BJ (cell line): ENCODE measurements at regions not wholly inside any gene's neighbourhood (a gene's known extent, or its start where the extent isn't known, plus 50 kb on each side); places are given as distances from the start of the nearest gene placed in this dataset.

Experiments
- CTCF ChIA-PET: fragments of 350-600 bp; formaldehyde crosslinking; extraction: SDS; loops from one replicate; lab custom pipeline; 2021; ENCODE audit warnings: antibody characterized with exemption, inconsistent platforms; lab: Yijun Ruan, JAX
- POLR2A ChIA-PET: fragments of 300-600 bp; sonication (Branson Sonifier 250); formaldehyde crosslinking; extraction: SDS; loops from one replicate; lab custom pipeline; 2021; ENCODE audit warnings: antibody characterized with exemption; lab: Charles Lee
- DNase-seq: peaks from one replicate; pipeline ENCODE4 v3.0.0-alpha.2; 2011; ENCODE audit warnings: low read depth
- H3K27me3 ChIP-seq: 2 replicates; pipeline ENCODE4 v1.6.0; 2011; ENCODE audit warnings: low read length; ENCODE audit not compliant: control insufficient read depth, insufficient read depth
- H3K36me3 ChIP-seq: 2 replicates; pipeline ENCODE4 v1.5.1; 2011; ENCODE audit warnings: low read length; ENCODE audit not compliant: control insufficient read depth, insufficient read depth
- H3K4me3 ChIP-seq: 2 replicates; pipeline ENCODE4 v1.5.1; 2011; ENCODE audit warnings: low read depth, mild to moderate bottlenecking, control low read depth, low read length
- TF ChIP-seq, protein P1 (sequence below): IDR thresholded peaks from 2 replicates; pipeline ENCODE4 v1.5.1; 2011; ENCODE audit warnings: low read depth, mild to moderate bottlenecking, control low read depth, inconsistent platforms, low read length, moderate library complexity; ENCODE audit not compliant: insufficient read depth

- TF ChIP-seq, protein P1, sequence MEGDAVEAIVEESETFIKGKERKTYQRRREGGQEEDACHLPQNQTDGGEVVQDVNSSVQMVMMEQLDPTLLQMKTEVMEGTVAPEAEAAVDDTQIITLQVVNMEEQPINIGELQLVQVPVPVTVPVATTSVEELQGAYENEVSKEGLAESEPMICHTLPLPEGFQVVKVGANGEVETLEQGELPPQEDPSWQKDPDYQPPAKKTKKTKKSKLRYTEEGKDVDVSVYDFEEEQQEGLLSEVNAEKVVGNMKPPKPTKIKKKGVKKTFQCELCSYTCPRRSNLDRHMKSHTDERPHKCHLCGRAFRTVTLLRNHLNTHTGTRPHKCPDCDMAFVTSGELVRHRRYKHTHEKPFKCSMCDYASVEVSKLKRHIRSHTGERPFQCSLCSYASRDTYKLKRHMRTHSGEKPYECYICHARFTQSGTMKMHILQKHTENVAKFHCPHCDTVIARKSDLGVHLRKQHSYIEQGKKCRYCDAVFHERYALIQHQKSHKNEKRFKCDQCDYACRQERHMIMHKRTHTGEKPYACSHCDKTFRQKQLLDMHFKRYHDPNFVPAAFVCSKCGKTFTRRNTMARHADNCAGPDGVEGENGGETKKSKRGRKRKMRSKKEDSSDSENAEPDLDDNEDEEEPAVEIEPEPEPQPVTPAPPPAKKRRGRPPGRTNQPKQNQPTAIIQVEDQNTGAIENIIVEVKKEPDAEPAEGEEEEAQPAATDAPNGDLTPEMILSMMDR: no peak
- Histone ChIP-seq H3K36me3 (no peaks in the 10 kb centered on the region), H3K27me3 (no peaks in the 10 kb centered on the region), H3K4me3 (no peak overlapping the region)
- no peak for DNase-seq
- CTCF ChIA-PET: no interaction called here
- POLR2A ChIA-PET: no interaction called here
These were observed 193.9 kb downstream of the OMA1 start for GRCh38 chr1:58352476-58353092.

DNA sequence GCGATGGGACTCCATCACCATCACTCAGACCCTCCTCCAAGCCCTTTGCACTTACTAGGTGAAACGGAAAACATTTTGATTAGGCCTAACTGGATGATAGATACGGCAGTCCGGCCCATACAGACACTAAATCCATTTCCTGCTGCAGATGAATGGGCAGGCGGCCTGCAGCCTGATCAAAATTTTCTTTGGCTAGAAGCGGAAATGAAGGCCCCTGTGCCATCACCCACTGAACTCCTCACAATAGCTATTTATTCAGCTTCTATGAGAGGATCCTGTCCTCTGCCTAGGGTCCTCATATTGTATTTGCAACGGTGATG, 200.5 kb downstream of the OMA1 start:
- TF ChIP-seq, protein P1: no peak
- ChIA-PET POLR2A (no interaction called here), CTCF (interaction anchor here (0.7 to 0.9 kb wide), 2 partner anchors 35 to 1525 kb away, joined by 3 read pairs; no protein-coding TSS in a partner anchor)
- Histone ChIP-seq H3K4me3 (no peak overlapping the region), H3K36me3 (no peaks in the 10 kb centered on the region), H3K27me3 (no peaks in the 10 kb centered on the region)
- no peak for DNase-seq

DNA sequence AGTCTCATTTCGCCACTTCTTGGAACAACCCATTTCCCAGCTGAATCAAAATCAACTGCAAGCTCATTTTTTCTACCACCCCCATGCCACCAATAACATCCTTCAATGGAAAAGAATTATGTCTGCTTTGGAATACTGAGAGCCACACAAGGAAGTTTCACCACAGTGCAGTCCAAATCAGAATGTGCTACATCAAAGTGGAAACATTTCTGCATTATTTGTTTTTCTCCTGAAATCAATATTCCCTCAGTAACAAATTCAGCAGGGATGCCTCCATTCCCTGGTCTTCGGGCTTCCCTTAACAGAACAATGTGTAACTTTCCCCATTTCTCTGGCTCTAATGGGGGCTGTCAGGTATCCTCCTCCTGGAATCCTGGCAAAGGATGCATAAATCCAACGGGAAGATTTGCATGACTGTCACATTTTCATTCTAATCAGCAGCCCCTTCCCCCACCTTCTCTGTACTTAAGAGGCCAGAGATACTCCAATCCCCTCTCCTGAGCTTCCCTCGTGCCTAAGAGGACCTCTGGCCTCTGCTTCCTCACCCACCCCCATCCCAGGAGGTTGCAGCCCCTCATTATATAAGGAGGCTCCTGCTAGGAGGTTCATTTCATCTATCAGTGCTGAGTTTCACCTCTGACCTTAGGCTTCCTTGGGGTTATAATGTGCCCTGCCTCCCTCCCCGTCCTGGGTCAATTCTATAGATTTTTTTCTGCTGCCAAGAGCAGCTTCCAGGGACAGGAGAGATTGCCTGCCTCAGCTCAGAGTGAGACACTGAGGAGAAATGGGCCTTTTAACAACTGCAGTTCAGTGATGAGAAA, 201.1 kb downstream of the OMA1 start:
- Histone ChIP-seq H3K27me3 (no peaks in the 10 kb centered on the region), H3K4me3 (no peak overlapping the region), H3K36me3 (no peaks in the 10 kb centered on the region)
- TF ChIP-seq, protein P1: no peak
- DNase-seq: no peak
- POLR2A ChIA-PET: no interaction called here
- CTCF ChIA-PET: interaction anchor here (0.7 to 0.9 kb wide), 2 partner anchors 34 to 1524 kb away, joined by 3 read pairs; no protein-coding TSS in a partner anchor

- POLR2A ChIA-PET: no interaction called here
- CTCF ChIA-PET: no interaction called here
- no peaks in the 10 kb centered on the region for H3K27me3 ChIP-seq
- no peak overlapping the region for H3K4me3 ChIP-seq
- DNase-seq: no peak
- TF ChIP-seq, protein P1: no peak
- H3K36me3 ChIP-seq: no peaks in the 10 kb centered on the region
These were observed 206.3 kb downstream of the OMA1 start for GRCh38 chr1:58340185-58340584.

- DNase-seq: no peak
- no peak overlapping the region for H3K4me3 ChIP-seq
- H3K36me3 ChIP-seq: no peaks in the 10 kb centered on the region
- ChIA-PET POLR2A (no interaction called here), CTCF (no interaction called here)
- TF ChIP-seq, protein P1: no peak
- no peaks in the 10 kb centered on the region for H3K27me3 ChIP-seq
These were observed 208.4 kb downstream of the OMA1 start for GRCh38 chr1:58338081-58338480.
